ENCODE measurements at regions not wholly inside any gene's neighbourhood (a gene's known extent, or its start where the extent isn't known, plus 50 kb on each side); places are given as distances from the start of the nearest gene placed in this dataset.

- no peaks in the 10 kb centered on the region for H3K27me3 ChIP-seq (ENCODE audit: control insufficient read depth in 5 of 5, insufficient read depth in 4 of 5, low read length in 5 of 5)
- H3K4me3 ChIP-seq (ENCODE audit: low read depth in 1 of 5, low read length in 5 of 5): no peak overlapping the region
- no peak overlapping the region for H3K27ac ChIP-seq (ENCODE audit: low read depth, low read length)
- no peaks in the 10 kb centered on the region for H3K4me1 ChIP-seq (ENCODE audit: control insufficient read depth in 5 of 5, insufficient read depth in 5 of 5, low read length in 5 of 5)
- H3K9me3 ChIP-seq (ENCODE audit: control insufficient read depth in 5 of 5, low read length in 5 of 5): no peaks in the 10 kb centered on the region
- no peak overlapping the region for H3K9ac ChIP-seq (ENCODE audit: low read length in 5 of 5)
- H3K36me3 ChIP-seq (ENCODE audit: control insufficient read depth in 5 of 5, insufficient read depth in 5 of 5, low read length in 5 of 5): no peaks in the 10 kb centered on the region
Observed at GRCh38 chr13:91133941-91134802, 213.3 kb upstream of the MIR17HG start.

- Histone ChIP-seq H3K27ac (ENCODE audit: low read depth, low read length) (no peak overlapping the region), H3K9ac (ENCODE audit: low read length in 5 of 5) (no peak overlapping the region), H3K4me3 (ENCODE audit: low read depth in 1 of 5, low read length in 5 of 5) (no peak overlapping the region), H3K36me3 (ENCODE audit: control insufficient read depth in 5 of 5, insufficient read depth in 5 of 5, low read length in 5 of 5) (no peaks in the 10 kb centered on the region), H3K9me3 (ENCODE audit: control insufficient read depth in 5 of 5, low read length in 5 of 5) (no peaks in the 10 kb centered on the region), H3K27me3 (ENCODE audit: control insufficient read depth in 5 of 5, insufficient read depth in 4 of 5, low read length in 5 of 5) (no peaks in the 10 kb centered on the region), H3K4me1 (ENCODE audit: control insufficient read depth in 5 of 5, insufficient read depth in 5 of 5, low read length in 5 of 5) (no peaks in the 10 kb centered on the region)
Observed at GRCh38 chr13:91134803-91135184, 212.7 kb upstream of the MIR17HG start.

GRCh38 chr13:91135376-91135775, 212.1 kb upstream of the MIR17HG start:
- H3K4me1 ChIP-seq (ENCODE audit: control insufficient read depth in 5 of 5, insufficient read depth in 5 of 5, low read length in 5 of 5): no peaks in the 10 kb centered on the region
- H3K9me3 ChIP-seq (ENCODE audit: control insufficient read depth in 5 of 5, low read length in 5 of 5): no peaks in the 10 kb centered on the region
- H3K27ac ChIP-seq (ENCODE audit: low read depth, low read length): no peak overlapping the region
- no peak overlapping the region for H3K4me3 ChIP-seq (ENCODE audit: low read depth in 1 of 5, low read length in 5 of 5)
- H3K36me3 ChIP-seq (ENCODE audit: control insufficient read depth in 5 of 5, insufficient read depth in 5 of 5, low read length in 5 of 5): no peaks in the 10 kb centered on the region
- no peak overlapping the region for H3K9ac ChIP-seq (ENCODE audit: low read length in 5 of 5)
- H3K27me3 ChIP-seq (ENCODE audit: control insufficient read depth in 5 of 5, insufficient read depth in 4 of 5, low read length in 5 of 5): no peaks in the 10 kb centered on the region

- Histone ChIP-seq H3K4me1 (ENCODE audit: control insufficient read depth in 5 of 5, insufficient read depth in 5 of 5, low read length in 5 of 5) (no peaks in the 10 kb centered on the region), H3K27ac (ENCODE audit: low read depth, low read length) (no peak overlapping the region), H3K36me3 (ENCODE audit: control insufficient read depth in 5 of 5, insufficient read depth in 5 of 5, low read length in 5 of 5) (no peaks in the 10 kb centered on the region), H3K27me3 (ENCODE audit: control insufficient read depth in 5 of 5, insufficient read depth in 4 of 5, low read length in 5 of 5) (no peaks in the 10 kb centered on the region), H3K4me3 (ENCODE audit: low read depth in 1 of 5, low read length in 5 of 5) (no peak overlapping the region), H3K9me3 (ENCODE audit: control insufficient read depth in 5 of 5, low read length in 5 of 5) (no peaks in the 10 kb centered on the region), H3K9ac (ENCODE audit: low read length in 5 of 5) (no peak overlapping the region)
Observed at GRCh38 chr13:91135968-91136367, 211.5 kb upstream of the MIR17HG start.

GRCh38 chr13:91136806-91137205, 210.7 kb upstream of the MIR17HG start:
- Histone ChIP-seq H3K9me3 (ENCODE audit: control insufficient read depth in 5 of 5, low read length in 5 of 5) (no peaks in the 10 kb centered on the region), H3K36me3 (ENCODE audit: control insufficient read depth in 5 of 5, insufficient read depth in 5 of 5, low read length in 5 of 5) (no peaks in the 10 kb centered on the region), H3K27ac (ENCODE audit: low read depth, low read length) (no peak overlapping the region), H3K9ac (ENCODE audit: low read length in 5 of 5) (no peak overlapping the region), H3K27me3 (ENCODE audit: control insufficient read depth in 5 of 5, insufficient read depth in 4 of 5, low read length in 5 of 5) (peaks cover 0 to 3% (median 0%) of the 10 kb centered on the region in 5 donors), H3K4me1 (ENCODE audit: control insufficient read depth in 5 of 5, insufficient read depth in 5 of 5, low read length in 5 of 5) (no peaks in the 10 kb centered on the region), H3K4me3 (ENCODE audit: low read depth in 1 of 5, low read length in 5 of 5) (no peak overlapping the region)

GRCh38 chr13:91139232-91139631, 208.3 kb upstream of the MIR17HG start:
- peaks cover 0 to 4% (median 0%) of the 10 kb centered on the region in 5 donors for H3K27me3 ChIP-seq (ENCODE audit: control insufficient read depth in 5 of 5, insufficient read depth in 4 of 5, low read length in 5 of 5)
- H3K4me1 ChIP-seq (ENCODE audit: control insufficient read depth in 5 of 5, insufficient read depth in 5 of 5, low read length in 5 of 5): no peaks in the 10 kb centered on the region

GRCh38 chr13:91141543-91142061, 205.9 kb upstream of the MIR17HG start:
- Histone ChIP-seq H3K4me3 (ENCODE audit: low read depth in 1 of 5, low read length in 5 of 5) (no peak overlapping the region), H3K36me3 (ENCODE audit: control insufficient read depth in 5 of 5, insufficient read depth in 5 of 5, low read length in 5 of 5) (no peaks in the 10 kb centered on the region), H3K9me3 (ENCODE audit: control insufficient read depth in 5 of 5, low read length in 5 of 5) (no peaks in the 10 kb centered on the region), H3K27me3 (ENCODE audit: control insufficient read depth in 5 of 5, insufficient read depth in 4 of 5, low read length in 5 of 5) (peaks cover 0 to 4% (median 0%) of the 10 kb centered on the region in 5 donors), H3K4me1 (ENCODE audit: control insufficient read depth in 5 of 5, insufficient read depth in 5 of 5, low read length in 5 of 5) (no peaks in the 10 kb centered on the region), H3K27ac (ENCODE audit: low read depth, low read length) (no peak overlapping the region), H3K9ac (ENCODE audit: low read length in 5 of 5) (no peak overlapping the region)

More at GRCh38 chr13:91139232-91139631, 208.3 kb upstream of the MIR17HG start:
- H3K9ac ChIP-seq (ENCODE audit: low read length in 5 of 5): no peak overlapping the region
- H3K27ac ChIP-seq (ENCODE audit: low read depth, low read length): no peak overlapping the region
- no peak overlapping the region for H3K4me3 ChIP-seq (ENCODE audit: low read depth in 1 of 5, low read length in 5 of 5)
- H3K9me3 ChIP-seq (ENCODE audit: control insufficient read depth in 5 of 5, low read length in 5 of 5): no peaks in the 10 kb centered on the region
- H3K36me3 ChIP-seq (ENCODE audit: control insufficient read depth in 5 of 5, insufficient read depth in 5 of 5, low read length in 5 of 5): no peaks in the 10 kb centered on the region

GRCh38 chr13:91142572-91142971, 204.9 kb upstream of the MIR17HG start:
- no peaks in the 10 kb centered on the region for H3K4me1 ChIP-seq (ENCODE audit: control insufficient read depth in 5 of 5, insufficient read depth in 5 of 5, low read length in 5 of 5)
- H3K4me3 ChIP-seq (ENCODE audit: low read depth in 1 of 5, low read length in 5 of 5): no peak overlapping the region
- H3K27me3 ChIP-seq (ENCODE audit: control insufficient read depth in 5 of 5, insufficient read depth in 4 of 5, low read length in 5 of 5): peaks cover 0 to 4% (median 0%) of the 10 kb centered on the region in 5 donors
- no peak overlapping the region for H3K27ac ChIP-seq (ENCODE audit: low read depth, low read length)
- no peaks in the 10 kb centered on the region for H3K36me3 ChIP-seq (ENCODE audit: control insufficient read depth in 5 of 5, insufficient read depth in 5 of 5, low read length in 5 of 5)
- H3K9ac ChIP-seq (ENCODE audit: low read length in 5 of 5): no peak overlapping the region
- H3K9me3 ChIP-seq (ENCODE audit: control insufficient read depth in 5 of 5, low read length in 5 of 5): no peaks in the 10 kb centered on the region

GRCh38 chr13:91144054-91144453, 203.4 kb upstream of the MIR17HG start:
- no peaks in the 10 kb centered on the region for H3K9me3 ChIP-seq (ENCODE audit: control insufficient read depth in 5 of 5, low read length in 5 of 5)
- H3K4me3 ChIP-seq (ENCODE audit: low read depth in 1 of 5, low read length in 5 of 5): no peak overlapping the region
- no peaks in the 10 kb centered on the region for H3K36me3 ChIP-seq (ENCODE audit: control insufficient read depth in 5 of 5, insufficient read depth in 5 of 5, low read length in 5 of 5)
- H3K9ac ChIP-seq (ENCODE audit: low read length in 5 of 5): no peak overlapping the region
- H3K27ac ChIP-seq (ENCODE audit: low read depth, low read length): no peak overlapping the region
- H3K4me1 ChIP-seq (ENCODE audit: control insufficient read depth in 5 of 5, insufficient read depth in 5 of 5, low read length in 5 of 5): no peaks in the 10 kb centered on the region
- H3K27me3 ChIP-seq (ENCODE audit: control insufficient read depth in 5 of 5, insufficient read depth in 4 of 5, low read length in 5 of 5): peaks cover 0 to 4% (median 0%) of the 10 kb centered on the region in 5 donors

GRCh38 chr13:91144486-91144885, 203.0 kb upstream of the MIR17HG start:
- Histone ChIP-seq H3K4me1 (ENCODE audit: control insufficient read depth in 5 of 5, insufficient read depth in 5 of 5, low read length in 5 of 5) (no peaks in the 10 kb centered on the region), H3K9ac (ENCODE audit: low read length in 5 of 5) (no peak overlapping the region), H3K9me3 (ENCODE audit: control insufficient read depth in 5 of 5, low read length in 5 of 5) (no peaks in the 10 kb centered on the region), H3K27ac (ENCODE audit: low read depth, low read length) (no peak overlapping the region), H3K36me3 (ENCODE audit: control insufficient read depth in 5 of 5, insufficient read depth in 5 of 5, low read length in 5 of 5) (no peaks in the 10 kb centered on the region), H3K27me3 (ENCODE audit: control insufficient read depth in 5 of 5, insufficient read depth in 4 of 5, low read length in 5 of 5) (peaks cover 0 to 4% (median 0%) of the 10 kb centered on the region in 5 donors), H3K4me3 (ENCODE audit: low read depth in 1 of 5, low read length in 5 of 5) (no peak overlapping the region)

All from subcutaneous abdominal adipose tissue (tissue), 5 donors.